GM18505 (cell line): ENCODE measurements at regions not wholly inside any gene's neighbourhood (a gene's known extent, or its start where the extent isn't known, plus 50 kb on each side); places are given as distances from the start of the nearest gene placed in this dataset.
A peak's percentile ranks its signal among the peaks of the same experiment; 100 is the strongest.
"Not testable (repeated sequence)": the region's sequence is repeated elsewhere in the genome, so short reads cannot be mapped to it uniquely, and the experiment has no call there.

Source experiments
- ATAC-seq: cut with Tn5 transposase; IDR thresholded peaks from one replicate; pipeline ENCODE4 v1.9.1; 2021; ENCODE audit not compliant: unreplicated experiment
- POLR2A ChIP-seq: IDR thresholded peaks from 4 replicates; pipeline ENCODE4 v1.6.1; 2011; ENCODE audit warnings: borderline replicate concordance; ENCODE audit not compliant: insufficient read depth, insufficient read length; ENCODE audit errors: extremely low read depth

DNA sequence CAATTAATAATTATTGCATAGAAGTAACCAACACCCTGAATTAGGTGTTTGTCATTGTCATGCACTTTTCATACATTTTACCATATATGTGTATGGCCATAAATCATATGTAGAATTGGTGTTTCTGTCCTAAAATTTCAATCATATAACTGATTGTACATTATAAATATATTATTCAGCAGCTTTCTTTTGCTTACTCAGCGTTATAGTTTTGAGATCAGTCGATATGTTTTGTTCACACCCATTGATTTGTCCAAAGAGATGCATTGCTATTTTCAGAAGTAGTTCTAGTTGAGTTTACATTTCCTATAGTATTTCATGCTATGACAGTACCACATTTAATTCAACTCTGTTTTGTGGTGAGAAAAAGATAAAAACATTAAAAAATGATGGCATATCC is 50.5 kb upstream of the PARP4 start:
- no peak for ATAC-seq
- no peak for TF ChIP-seq POLR2A

DNA sequence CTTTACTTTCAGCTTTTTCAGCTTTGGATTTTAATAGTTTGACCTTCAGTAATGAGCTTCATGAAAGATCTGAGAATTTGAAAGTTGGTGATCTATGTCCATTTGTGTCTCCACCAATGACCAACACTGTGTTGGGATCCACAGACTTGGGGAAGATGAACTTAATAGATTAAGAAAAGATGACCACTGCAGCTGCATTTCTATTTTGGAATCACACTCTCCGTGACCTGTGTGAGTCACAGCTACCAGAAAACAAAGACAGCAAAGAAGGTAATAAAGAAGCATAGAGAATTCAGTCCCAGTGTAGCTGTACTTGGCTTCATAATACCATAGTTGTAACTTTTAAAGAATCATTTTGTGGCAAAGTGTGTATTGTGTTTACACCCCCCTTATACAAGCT is 51.4 kb upstream of the PARP4 start:
- ATAC-seq: not testable (repeated sequence)

DNA sequence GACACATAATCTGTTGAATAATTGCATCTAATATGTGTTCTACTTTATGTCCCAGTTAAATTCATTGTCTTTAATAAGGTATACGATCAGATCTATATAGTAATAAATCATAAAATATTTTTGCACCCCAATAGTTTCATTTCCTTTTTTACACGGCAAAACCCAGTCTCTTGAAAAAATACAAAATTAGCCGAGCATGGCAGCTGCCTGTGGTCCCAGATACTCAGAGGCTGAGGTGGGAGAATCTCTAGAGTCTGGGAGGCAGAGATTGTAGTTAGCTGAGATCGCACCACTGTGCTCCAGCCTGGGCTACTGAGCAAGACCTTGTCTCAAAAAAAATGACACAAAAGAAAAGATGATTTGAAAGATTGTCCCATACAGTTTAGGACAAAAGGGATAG is 52.3 kb upstream of the PARP4 start:
- TF ChIP-seq POLR2A: no peak
- peak; percentile 65 for ATAC-seq

DNA sequence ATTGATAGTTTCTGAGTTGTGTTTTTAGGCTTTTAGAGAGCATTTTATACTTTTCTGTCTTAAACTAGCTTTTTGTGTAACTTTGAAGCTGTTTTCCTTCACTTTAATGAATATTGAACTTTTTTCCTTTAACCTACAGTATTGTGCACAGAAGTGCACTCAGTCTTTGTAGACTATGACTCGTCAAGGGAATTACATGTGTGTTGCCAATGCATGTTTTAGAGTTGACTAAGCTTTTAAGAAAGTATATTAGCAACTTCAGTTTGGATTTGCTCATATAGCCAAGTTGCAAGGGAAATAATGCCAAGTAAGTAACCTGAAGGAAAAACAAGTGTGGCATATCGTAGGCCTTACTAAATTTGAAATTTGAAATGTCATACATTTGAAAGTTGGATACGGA is 55.0 kb upstream of the PARP4 start:
- not testable (repeated sequence) for ATAC-seq

DNA sequence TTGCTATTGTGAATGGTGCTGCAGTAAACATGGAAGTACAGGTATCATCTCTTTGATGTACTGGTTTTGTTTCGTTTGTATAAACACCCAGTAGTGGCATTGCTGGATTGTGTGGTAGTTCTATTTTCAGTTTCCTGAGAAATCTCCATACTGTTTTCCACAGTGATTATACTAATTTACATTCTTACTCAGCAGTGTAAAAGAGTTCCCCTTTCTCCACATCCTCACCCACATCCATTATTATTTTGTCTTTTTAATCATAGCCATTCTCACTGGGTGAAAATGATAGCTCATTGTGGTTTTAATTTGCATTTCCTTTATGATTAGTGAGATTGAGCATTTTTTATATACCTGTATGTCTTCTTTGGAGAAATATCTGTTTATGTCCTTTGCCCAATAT is 62.3 kb upstream of the PARP4 start:
- TF ChIP-seq POLR2A: no peak
- ATAC-seq: no peak

DNA sequence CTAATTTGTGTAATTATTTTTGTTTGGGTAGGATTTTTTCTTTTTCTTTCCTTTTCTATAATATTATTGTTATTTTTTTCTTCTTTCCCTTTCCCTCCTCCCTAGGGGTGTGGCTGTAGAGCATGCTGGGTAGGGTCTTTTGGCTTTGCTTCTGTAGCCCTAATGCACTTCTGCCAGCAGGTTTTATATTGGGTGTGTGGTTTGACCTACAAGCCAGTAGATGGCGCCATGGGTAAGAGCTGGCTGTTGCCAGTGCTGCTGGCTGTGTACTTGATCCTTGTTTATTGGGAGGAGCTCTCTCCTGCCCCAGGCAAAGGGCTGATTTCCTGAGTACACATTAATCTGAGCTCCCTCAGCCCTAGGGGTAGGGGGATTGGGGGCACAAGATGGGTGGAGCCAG is 67.7 kb upstream of the PARP4 start:
- not testable (repeated sequence) for ATAC-seq

DNA sequence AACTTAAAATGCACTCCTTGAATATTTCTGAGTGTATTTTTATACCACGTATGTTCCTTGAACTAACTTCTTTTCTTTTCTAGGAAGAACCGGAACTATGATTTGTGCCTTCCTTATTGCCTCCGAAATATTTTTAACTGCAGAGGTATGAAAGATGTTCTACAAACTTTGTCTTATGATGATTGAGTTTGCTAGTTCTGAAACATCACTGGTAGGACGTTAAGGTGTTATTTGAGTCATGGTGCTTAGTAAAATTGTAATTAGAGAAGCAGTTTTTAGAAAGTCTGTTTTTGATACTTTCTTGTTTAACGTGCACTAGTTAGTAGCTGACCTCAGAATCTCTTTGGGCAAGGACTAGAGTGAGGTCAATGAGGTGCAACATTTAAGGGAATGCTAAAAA is 69.0 kb upstream of the PARP4 start:
- not testable (repeated sequence) for ATAC-seq

DNA sequence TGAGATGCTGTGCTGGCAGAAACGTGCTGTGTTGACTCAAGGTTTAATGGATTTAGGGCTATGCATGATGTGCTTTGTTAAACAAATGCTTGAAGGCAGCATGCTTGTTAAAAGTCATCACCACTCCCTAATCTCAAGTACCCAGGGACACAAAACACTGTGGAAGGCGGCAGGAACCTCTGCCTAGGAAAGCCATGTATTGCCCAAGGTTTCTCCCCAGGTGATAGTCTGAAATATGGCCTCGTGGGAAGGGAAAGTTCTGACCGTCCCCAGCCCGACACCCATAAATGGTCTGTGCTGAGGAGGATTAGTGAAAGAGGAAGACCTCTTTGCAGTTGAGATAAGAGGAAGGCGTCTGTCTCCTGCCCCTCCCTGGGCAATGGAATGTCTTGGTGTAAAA is 79.1 kb upstream of the PARP4 start:
- ATAC-seq: not testable (repeated sequence)

DNA sequence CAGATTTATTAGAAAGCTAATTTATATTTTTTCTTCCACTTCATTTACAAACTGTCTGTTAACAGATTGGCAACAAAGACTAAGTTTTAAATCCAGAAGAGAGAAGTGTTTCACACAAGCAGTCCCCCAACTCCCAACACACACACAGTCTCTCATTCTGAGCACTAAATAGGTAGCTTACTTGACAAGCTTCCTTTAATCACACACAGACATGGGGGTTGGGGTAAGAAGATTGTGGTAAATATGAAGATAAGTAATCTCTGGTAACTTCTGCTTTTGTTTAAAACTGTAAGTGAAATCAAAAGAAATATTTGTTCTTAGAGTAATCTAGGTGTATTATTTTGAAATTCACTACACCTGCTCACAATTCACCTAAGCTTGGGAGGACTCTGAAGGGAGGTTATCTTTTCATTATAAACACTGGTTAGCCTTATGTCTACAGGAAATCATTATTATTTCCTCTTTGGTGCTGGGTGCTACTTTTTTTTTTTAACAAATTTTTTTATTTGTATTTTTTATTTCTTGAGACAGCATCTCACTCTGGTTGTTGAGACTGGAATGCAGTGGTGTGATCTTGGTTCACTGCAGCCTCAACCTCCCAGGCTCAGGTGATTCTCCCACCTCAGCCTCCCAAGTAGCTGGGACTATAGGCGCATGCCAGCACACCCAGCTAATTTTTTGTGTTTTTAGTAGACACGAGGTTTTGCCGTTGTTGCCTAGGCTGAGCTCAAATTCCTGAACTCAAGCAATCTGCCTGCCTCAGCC is 82.1 kb upstream of the ATP12A start:
- ATAC-seq: not testable (repeated sequence)

DNA sequence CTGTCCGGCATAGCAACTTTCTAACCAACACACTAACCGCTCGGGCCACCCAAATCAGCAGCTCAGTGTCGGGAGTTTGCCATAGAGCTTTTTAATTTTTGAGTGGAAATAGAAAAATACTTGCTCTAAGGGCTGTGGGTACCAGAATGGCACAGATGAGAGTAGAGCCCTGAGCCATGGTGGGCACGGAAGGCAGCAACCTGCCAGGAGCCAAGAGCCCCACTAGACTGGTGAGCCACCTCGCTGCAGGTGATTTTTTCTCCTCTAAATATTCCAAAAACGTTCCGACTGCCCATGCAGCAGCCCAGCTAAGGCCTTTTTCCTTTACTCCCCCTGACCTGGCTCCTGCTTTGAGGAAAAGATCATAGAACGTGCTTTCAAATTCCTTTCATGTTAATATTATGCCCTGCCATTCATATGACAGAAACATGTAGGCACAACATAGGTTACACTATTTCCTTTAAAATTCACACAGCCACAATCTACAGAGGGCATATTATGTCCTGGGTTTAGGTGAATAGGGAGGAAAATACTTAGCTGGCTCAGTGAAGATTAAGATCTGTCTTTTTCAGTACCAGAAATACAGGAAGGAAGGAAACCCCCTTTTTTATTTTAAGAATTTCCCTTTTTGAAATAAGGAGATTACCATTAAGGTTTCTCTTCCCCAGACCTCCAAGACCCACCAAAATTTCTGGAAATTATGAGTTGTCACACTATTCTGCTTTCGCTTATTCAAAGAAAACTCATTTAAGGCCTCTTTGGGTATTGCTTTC is 81.0 kb upstream of the ATP12A start:
- not testable (repeated sequence) for ATAC-seq

DNA sequence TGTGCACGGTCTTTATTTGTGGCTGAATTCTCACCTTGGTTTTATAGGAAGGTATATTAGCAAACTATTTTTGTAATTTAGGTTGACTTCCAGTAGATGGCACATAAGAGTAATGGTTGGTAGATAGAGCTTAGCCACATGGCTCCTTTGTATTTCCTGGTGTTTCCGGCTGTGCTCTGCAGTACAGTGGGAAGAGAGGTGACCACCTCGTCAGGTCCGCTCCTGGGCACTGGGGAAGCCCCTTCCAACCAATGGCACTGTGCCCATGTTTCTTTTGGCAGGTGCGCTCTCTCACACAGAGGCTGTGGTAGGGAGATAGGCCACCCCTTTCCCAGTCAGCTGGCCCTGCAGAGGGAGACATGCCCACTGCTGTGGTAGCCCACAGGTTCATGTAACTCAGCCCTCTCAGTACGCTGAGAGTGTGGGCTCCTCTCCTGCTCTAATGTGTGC is 74.3 kb upstream of the ATP12A start:
- ATAC-seq: no peak

DNA sequence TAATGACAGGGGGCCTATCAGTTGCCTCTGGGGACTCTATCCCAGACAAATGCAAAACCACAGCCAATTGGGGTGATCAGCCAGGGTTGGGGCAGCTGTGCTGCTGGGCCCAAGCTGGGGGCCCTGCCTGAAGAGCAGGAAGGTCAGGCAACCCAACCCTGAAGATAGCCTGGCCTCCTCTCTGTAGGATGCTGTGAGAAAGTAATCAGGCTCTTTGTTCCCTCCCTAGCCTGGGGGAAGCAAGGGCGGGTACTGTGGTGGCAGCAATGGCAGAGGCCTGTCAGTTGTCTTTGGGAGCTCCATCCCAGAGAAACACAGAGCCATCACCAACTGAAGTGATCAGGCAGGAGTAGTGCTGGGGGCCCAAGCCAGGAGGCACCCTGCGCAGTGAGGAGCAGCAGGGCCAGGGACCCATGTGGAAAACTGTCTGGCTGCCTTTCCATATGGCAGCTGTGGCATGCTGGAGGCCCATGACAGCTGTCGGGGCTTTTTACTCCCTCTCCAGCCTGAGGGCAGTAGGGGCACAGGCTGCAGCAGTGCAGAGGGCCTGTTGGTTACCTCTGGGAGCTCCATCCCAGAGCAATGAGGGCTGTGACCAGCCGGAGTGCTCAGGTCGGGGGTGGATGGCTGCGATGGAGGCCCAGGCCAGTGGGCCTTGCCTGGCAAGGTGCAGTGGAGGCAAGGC is 73.6 kb upstream of the ATP12A start:
- ATAC-seq: no peak
- TF ChIP-seq POLR2A: no peak

More for the DNA sequence above, 74.3 kb upstream of the ATP12A start:
- TF ChIP-seq POLR2A: no peak

DNA sequence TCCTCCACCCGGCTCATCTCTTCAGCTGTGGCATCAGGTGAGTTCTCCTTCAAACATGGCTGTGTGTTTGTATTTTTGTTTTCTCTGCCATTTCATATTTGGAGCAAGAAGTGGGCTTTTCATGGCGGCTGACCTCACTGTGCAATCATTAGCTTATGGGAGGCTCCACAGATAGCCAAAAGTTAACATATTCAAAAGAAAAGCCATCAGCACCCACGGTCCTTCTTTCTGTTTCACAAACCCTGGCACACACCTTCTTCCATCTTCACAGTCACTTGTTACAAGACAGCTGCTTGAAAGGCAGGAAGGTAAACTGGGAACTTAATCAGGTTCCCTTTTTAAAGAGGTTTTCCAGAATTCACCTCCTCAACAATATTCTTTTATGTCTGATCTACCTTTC is 69.3 kb upstream of the ATP12A start:
- no peak for ATAC-seq
- TF ChIP-seq POLR2A: no peak

DNA sequence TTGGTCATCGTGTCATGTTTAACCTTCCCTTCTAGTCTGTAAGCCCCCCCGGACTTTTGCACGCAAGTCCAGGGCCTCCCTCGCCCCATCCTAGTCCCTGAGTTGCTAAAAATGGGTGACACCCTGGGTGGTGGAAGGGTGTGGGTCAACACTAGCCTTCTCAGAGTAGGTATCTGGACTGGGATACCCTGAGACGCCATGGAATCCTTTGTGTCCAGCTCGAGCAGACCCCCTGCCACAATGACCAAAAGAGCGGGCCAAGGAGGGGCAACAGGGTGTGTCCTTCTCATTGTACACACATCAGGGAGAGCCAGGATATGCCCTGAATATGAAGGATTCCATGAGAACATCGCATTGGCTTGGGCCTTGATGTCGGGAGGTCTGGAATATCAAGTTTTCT is 67.5 kb upstream of the ATP12A start:
- no peak for ATAC-seq
- no peak for TF ChIP-seq POLR2A

DNA sequence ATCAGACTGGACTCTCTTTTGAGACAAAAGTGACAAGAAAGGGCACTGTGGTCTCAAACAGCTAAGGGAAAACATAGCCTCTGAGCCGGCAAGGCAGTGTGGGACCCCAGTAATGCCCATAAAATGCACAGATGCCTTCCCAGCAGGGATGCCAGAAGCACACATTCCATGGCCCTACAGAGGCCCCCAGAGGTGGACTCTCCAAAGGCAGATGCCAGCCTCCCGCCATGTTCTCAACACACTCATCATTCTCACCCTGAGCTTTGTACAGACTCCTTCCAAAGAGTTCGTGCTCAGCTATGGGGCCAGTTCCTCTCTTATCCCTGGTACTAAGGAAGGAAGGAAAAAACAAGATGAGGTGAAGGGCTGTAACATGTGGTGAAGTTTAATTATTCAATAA is 67.1 kb upstream of the ATP12A start:
- ATAC-seq: no peak
- TF ChIP-seq POLR2A: no peak
